Loucy (cell line): ENCODE measurements at regions not wholly inside any gene's neighbourhood (a gene's known extent, or its start where the extent isn't known, plus 50 kb on each side); places are given as distances from the start of the nearest gene placed in this dataset.

Experiments
- EZH2phosphoT487 ChIP-seq: fragments of 200-600 bp; IDR thresholded peaks from 2 replicates; pipeline ENCODE4 v1.6.1; 2018; ENCODE audit warnings: antibody characterized with exemption, mild to moderate bottlenecking, moderate library complexity, borderline replicate concordance
- TF ChIP-seq, protein P1 (sequence below): fragments of 200-600 bp; sonication (generic); conservative IDR thresholded peaks from 2 replicates; pipeline ENCODE4 v1.5.1; 2014; ENCODE audit warnings: mild to moderate bottlenecking, antibody characterized with exemption, low read length

GRCh38 chr6:54619102-54619501, 227.5 kb upstream of the FAM83B start:
- TF ChIP-seq, protein P1, sequence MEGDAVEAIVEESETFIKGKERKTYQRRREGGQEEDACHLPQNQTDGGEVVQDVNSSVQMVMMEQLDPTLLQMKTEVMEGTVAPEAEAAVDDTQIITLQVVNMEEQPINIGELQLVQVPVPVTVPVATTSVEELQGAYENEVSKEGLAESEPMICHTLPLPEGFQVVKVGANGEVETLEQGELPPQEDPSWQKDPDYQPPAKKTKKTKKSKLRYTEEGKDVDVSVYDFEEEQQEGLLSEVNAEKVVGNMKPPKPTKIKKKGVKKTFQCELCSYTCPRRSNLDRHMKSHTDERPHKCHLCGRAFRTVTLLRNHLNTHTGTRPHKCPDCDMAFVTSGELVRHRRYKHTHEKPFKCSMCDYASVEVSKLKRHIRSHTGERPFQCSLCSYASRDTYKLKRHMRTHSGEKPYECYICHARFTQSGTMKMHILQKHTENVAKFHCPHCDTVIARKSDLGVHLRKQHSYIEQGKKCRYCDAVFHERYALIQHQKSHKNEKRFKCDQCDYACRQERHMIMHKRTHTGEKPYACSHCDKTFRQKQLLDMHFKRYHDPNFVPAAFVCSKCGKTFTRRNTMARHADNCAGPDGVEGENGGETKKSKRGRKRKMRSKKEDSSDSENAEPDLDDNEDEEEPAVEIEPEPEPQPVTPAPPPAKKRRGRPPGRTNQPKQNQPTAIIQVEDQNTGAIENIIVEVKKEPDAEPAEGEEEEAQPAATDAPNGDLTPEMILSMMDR = no peak
- no peak for TF ChIP-seq EZH2phosphoT487
